ENCODE measurements at regions not wholly inside any gene's neighbourhood (a gene's known extent, or its start where the extent isn't known, plus 50 kb on each side); places are given as distances from the start of the nearest gene placed in this dataset.
"Not testable (repeated sequence)": the region's sequence is repeated elsewhere in the genome, so short reads cannot be mapped to it uniquely, and the experiment has no call there.

DNA sequence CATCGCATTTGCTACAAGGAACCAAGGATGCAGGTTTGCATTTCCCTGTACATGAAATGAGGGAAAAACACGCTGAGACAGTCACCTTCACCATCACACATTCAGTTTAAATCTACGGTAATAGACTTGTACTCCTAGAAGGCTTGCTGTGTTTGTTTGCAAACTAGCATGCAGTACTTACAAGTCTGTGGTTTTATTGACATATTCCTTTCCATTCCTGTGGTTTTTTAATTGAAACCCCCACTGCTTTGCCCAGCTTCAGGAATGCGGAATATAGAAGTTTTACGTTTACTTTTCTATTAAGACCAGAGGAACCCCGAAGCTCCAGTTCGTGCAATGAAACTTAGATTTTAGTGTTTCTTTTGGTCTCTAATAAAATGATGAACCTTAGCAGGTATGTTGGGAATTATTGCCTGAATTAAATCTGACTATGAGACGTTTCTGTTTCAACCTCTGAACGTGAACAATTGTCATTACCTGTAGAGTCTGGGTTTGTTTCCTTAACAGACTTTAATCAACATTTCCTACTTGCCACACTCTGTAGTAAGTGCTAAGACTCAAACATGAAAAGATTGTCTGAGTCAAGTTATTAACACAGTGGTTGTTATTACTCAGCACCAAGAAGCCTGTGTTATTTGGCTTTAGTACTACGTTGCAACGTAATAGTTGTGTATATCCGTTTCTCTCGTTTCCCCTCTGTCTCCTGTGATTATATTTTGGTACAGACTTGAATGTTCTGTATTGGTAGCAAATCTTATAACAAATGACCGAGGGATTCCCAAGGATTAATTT is 793.3 kb upstream of the GOT2 start:
- no peak for DNase-seq (ENCODE audit: low read depth)
- TF ChIP-seq, protein P1, sequence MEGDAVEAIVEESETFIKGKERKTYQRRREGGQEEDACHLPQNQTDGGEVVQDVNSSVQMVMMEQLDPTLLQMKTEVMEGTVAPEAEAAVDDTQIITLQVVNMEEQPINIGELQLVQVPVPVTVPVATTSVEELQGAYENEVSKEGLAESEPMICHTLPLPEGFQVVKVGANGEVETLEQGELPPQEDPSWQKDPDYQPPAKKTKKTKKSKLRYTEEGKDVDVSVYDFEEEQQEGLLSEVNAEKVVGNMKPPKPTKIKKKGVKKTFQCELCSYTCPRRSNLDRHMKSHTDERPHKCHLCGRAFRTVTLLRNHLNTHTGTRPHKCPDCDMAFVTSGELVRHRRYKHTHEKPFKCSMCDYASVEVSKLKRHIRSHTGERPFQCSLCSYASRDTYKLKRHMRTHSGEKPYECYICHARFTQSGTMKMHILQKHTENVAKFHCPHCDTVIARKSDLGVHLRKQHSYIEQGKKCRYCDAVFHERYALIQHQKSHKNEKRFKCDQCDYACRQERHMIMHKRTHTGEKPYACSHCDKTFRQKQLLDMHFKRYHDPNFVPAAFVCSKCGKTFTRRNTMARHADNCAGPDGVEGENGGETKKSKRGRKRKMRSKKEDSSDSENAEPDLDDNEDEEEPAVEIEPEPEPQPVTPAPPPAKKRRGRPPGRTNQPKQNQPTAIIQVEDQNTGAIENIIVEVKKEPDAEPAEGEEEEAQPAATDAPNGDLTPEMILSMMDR (conservative IDR thresholded peaks at IDR 0.05; ENCODE audit: control insufficient read depth, insufficient read depth, low read depth, low read length) = no peak

DNA sequence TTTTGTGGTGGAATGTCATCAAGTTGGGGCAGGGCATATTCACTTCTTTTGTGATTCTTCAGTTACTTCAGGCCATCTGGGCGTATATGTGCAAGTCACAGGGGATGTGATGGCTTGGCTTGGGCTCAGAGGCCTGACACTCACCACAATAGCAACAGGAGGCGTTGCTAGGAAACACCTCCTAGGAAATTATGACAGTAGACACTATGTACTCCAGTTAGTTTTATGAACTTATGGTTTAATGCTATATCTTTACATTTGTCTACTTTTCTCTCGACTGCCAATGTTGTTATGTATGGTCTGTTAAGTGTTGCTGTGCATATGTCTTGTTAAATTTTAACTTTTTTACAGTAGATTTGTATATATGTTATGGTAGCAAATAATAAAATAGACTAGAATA is 788.7 kb upstream of the GOT2 start:
- TF ChIP-seq, protein P1 (conservative IDR thresholded peaks at IDR 0.05; ENCODE audit: control insufficient read depth, insufficient read depth, low read depth, low read length) = no peak
- no peak for DNase-seq (ENCODE audit: low read depth)
- H3K4me3 ChIP-seq (ENCODE audit: control insufficient read depth, low read depth, low read length) = no peak overlapping the region

More for the DNA sequence above, 793.3 kb upstream of the GOT2 start:
- H3K4me3 ChIP-seq (ENCODE audit: control insufficient read depth, low read depth, low read length) = no peak overlapping the region

DNA sequence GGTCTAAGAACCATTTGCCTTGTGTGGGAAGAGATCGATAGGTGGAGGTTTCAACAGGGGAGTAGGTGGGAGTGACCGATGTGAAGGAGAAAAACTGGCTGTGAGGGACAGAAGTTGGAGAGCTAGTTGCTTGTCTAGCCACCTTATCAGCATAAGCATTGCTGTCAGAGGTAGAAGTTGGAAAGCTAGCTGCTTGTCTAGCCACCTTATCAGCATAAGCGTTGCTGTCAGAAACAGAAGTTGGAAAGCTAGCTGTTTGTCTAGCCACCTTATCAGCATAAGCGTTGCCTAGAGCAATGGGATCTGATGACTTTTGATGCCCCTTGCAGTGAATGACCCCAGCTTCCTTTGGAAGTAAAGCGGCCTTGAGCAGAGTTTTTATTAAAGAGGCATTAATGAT is 784.6 kb upstream of the GOT2 start:
- not testable (repeated sequence) for DNase-seq (ENCODE audit: low read depth); H3K4me3 ChIP-seq (ENCODE audit: control insufficient read depth, low read depth, low read length)

DNA sequence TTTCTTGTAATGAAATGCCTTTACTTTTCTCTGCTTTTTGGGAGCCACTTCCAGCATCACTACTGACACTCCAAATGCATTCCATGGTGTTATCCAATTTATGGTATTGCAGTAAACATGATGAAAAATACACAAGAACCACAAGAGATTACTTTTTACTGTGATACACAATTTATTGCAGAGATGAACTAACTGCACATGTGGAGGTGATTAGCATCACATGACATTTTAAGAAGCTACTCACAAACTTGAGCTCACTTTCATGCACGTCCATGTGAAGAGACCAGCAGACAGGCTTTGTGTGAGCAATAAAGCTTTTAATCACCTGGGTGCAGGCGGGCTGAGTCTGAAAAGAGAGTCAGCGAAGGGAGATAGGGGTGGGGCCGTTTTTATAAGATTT is 780.5 kb upstream of the GOT2 start:
- H3K4me3 ChIP-seq (ENCODE audit: control insufficient read depth, low read depth, low read length) = no peak overlapping the region
- TF ChIP-seq, protein P1 (conservative IDR thresholded peaks at IDR 0.05; ENCODE audit: control insufficient read depth, insufficient read depth, low read depth, low read length) = no peak

DNA sequence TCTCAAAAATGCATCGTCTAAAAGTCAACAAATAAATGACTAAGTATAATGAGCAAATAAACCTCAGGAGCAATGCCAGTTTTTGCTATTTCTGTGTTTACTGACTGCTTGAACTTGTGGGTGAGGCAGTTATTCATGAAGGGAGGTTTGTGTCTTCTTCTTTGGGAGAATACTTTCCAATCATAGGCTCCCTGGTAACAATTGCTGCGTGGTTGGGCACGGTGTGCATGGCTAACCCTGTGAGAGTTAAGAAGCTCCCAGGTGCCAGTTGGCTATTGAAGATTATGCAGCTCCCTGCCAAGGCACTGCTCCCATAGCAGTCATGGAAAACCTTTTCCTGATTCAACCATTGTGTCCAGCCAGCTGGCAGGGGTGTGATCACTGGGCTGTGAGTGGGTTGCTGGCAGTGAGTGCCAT is 775.9 kb upstream of the GOT2 start:
- TF ChIP-seq, protein P1 (conservative IDR thresholded peaks at IDR 0.05; ENCODE audit: control insufficient read depth, insufficient read depth, low read depth, low read length) = no peak
- DNase-seq (ENCODE audit: low read depth) = no peak
- no peak overlapping the region for H3K4me3 ChIP-seq (ENCODE audit: control insufficient read depth, low read depth, low read length)

More for the DNA sequence above, 780.5 kb upstream of the GOT2 start:
- DNase-seq (ENCODE audit: low read depth) = no peak

GRCh38 chr16:59500601-59501000 is 766.5 kb upstream of the GOT2 start:
- no peak for DNase-seq (ENCODE audit: low read depth)
- TF ChIP-seq, protein P1 (conservative IDR thresholded peaks at IDR 0.05; ENCODE audit: control insufficient read depth, insufficient read depth, low read depth, low read length) = no peak
- no peak overlapping the region for H3K4me3 ChIP-seq (ENCODE audit: control insufficient read depth, low read depth, low read length)

GRCh38 chr16:59487067-59487466 is 753.0 kb upstream of the GOT2 start:
- TF ChIP-seq, protein P1 (conservative IDR thresholded peaks at IDR 0.05; ENCODE audit: control insufficient read depth, insufficient read depth, low read depth, low read length) = no peak
- no peak overlapping the region for H3K4me3 ChIP-seq (ENCODE audit: control insufficient read depth, low read depth, low read length)
- DNase-seq (ENCODE audit: low read depth) = no peak
